H9 (cell line): ENCODE measurements at regions not wholly inside any gene's neighbourhood (a gene's known extent, or its start where the extent isn't known, plus 50 kb on each side); places are given as distances from the start of the nearest gene placed in this dataset.
A peak's percentile ranks its signal among the peaks of the same experiment; 100 is the strongest.

Experiments used
- DNase-seq: peaks from one replicate; pipeline ENCODE4 v3.0.0-alpha.2; 2017
- H2AFZ ChIP-seq: one replicate; pipeline ENCODE4 v1.6.1; 2013; ENCODE audit warnings: mild to moderate bottlenecking, low read length, control low read depth, moderate library complexity
- H2AK5ac ChIP-seq: 2 replicates; pipeline ENCODE4 v1.6.1; 2013; ENCODE audit warnings: low read length, control low read depth, mixed read lengths; ENCODE audit not compliant: insufficient read length
- H2BK120ac ChIP-seq: one replicate; pipeline ENCODE4 v1.6.1; 2013; ENCODE audit warnings: low read depth, mild to moderate bottlenecking, low read length, control low read depth, inconsistent platforms; ENCODE audit not compliant: poor library complexity, severe bottlenecking
- H2BK12ac ChIP-seq: 2 replicates; pipeline ENCODE4 v1.6.1; 2013; ENCODE audit warnings: low read length, control low read depth, mixed read lengths, low read depth; ENCODE audit not compliant: insufficient read length
- H2BK15ac ChIP-seq: 2 replicates; pipeline ENCODE4 v1.6.1; 2013; ENCODE audit warnings: low read depth, low read length, control low read depth
- H2BK20ac ChIP-seq: one replicate; pipeline ENCODE4 v1.6.1; 2013; ENCODE audit warnings: low read depth, mild to moderate bottlenecking, low read length, control low read depth, inconsistent platforms; ENCODE audit not compliant: poor library complexity, severe bottlenecking
- H2BK5ac ChIP-seq: 2 replicates; pipeline ENCODE4 v1.6.1; 2013; ENCODE audit warnings: low read length, control low read depth, mixed read lengths; ENCODE audit not compliant: insufficient read length
- H3K14ac ChIP-seq: 2 replicates; pipeline ENCODE4 v1.6.1; 2013; ENCODE audit warnings: low read length, control low read depth; ENCODE audit not compliant: insufficient read depth
- H3K18ac ChIP-seq: 2 replicates; pipeline ENCODE4 v1.6.1; 2013; ENCODE audit warnings: low read depth, mild to moderate bottlenecking, mixed read lengths, low read length, control low read depth; ENCODE audit not compliant: insufficient read length
- H3K23ac ChIP-seq: 2 replicates; pipeline ENCODE4 v1.6.1; 2013; ENCODE audit warnings: low read length, control low read depth, mixed read lengths, low read depth; ENCODE audit not compliant: insufficient read length
- H3K23me2 ChIP-seq: 2 replicates; pipeline ENCODE4 v1.6.1; 2013; ENCODE audit warnings: low read depth, mild to moderate bottlenecking, mixed read lengths, low read length, control low read depth; ENCODE audit not compliant: insufficient read length, poor library complexity, severe bottlenecking
- H3K27ac ChIP-seq: 2 replicates; pipeline ENCODE4 v1.5.1; 2013; ENCODE audit warnings: low read length, control low read depth, mixed read lengths, low read depth; ENCODE audit not compliant: insufficient read length
- H3K27me3 ChIP-seq: 2 replicates; pipeline ENCODE4 v1.6.1; 2013; ENCODE audit warnings: low read length, control low read depth, inconsistent platforms; ENCODE audit not compliant: insufficient read depth
- H3K4ac ChIP-seq: 2 replicates; pipeline ENCODE4 v1.6.1; 2013; ENCODE audit warnings: low read depth, mild to moderate bottlenecking, control low read depth, inconsistent platforms, low read length, moderate library complexity
- H3K4me1 ChIP-seq: 2 replicates; pipeline ENCODE4 v1.6.1; 2013; ENCODE audit warnings: low read length, control low read depth, inconsistent platforms; ENCODE audit not compliant: insufficient read depth
- H3K4me2 ChIP-seq: 2 replicates; pipeline ENCODE4 v1.6.1; 2013; ENCODE audit warnings: low read length, control low read depth, mixed read lengths; ENCODE audit not compliant: insufficient read length, insufficient read depth
- H3K56ac ChIP-seq: 2 replicates; pipeline ENCODE4 v1.6.1; 2013; ENCODE audit warnings: low read depth, mild to moderate bottlenecking, mixed read lengths, low read length, control low read depth; ENCODE audit not compliant: insufficient read length
- H3K79me1 ChIP-seq: 2 replicates; pipeline ENCODE4 v1.6.1; 2013; ENCODE audit warnings: low read depth, mild to moderate bottlenecking, moderate library complexity, low read length, control low read depth, inconsistent platforms; ENCODE audit not compliant: insufficient read depth, poor library complexity, severe bottlenecking
- H3K79me2 ChIP-seq: 2 replicates; pipeline ENCODE4 v1.6.1; 2013; ENCODE audit warnings: low read length, control low read depth, inconsistent platforms; ENCODE audit not compliant: insufficient read depth
- H3K9ac ChIP-seq: 2 replicates; pipeline ENCODE4 v1.6.1; 2013; ENCODE audit warnings: low read length, control low read depth, mixed read lengths; ENCODE audit not compliant: insufficient read length; ENCODE audit errors: extremely low read depth
- H3K9me3 ChIP-seq: one replicate; pipeline ENCODE4 v1.6.1; 2013; ENCODE audit warnings: low read depth, low read length, inconsistent platforms; ENCODE audit not compliant: control insufficient read depth
- H3T11ph ChIP-seq: one replicate; pipeline ENCODE4 v1.6.1; 2013; ENCODE audit warnings: mild to moderate bottlenecking, low read length, control low read depth, inconsistent platforms
- H4K20me1 ChIP-seq: one replicate; pipeline ENCODE4 v1.6.1; 2013; ENCODE audit not compliant: control insufficient read depth, insufficient read length, insufficient read depth
- H4K5ac ChIP-seq: 2 replicates; pipeline ENCODE4 v1.6.1; 2013; ENCODE audit warnings: low read depth, mild to moderate bottlenecking, mixed read lengths, low read length, control low read depth; ENCODE audit not compliant: insufficient read length
- H4K8ac ChIP-seq: replicated peaks from 2 replicates; pipeline ENCODE4 v1.6.1; 2013; ENCODE audit warnings: low read length, control low read depth, mixed read lengths, low read depth; ENCODE audit not compliant: insufficient read length
- H4K91ac ChIP-seq: 2 replicates; pipeline ENCODE4 v1.6.1; 2013; ENCODE audit warnings: low read depth, mild to moderate bottlenecking, moderate library complexity, mixed read lengths, low read length, control low read depth; ENCODE audit not compliant: insufficient read length
- H3K27ac Mint-ChIP-seq, 3 experiments: 2 replicates in 2 of 3; 3 replicates in 1 of 3; pipeline ENCODE4 v1.8.0; 2020 to 2021; ENCODE audit warnings: mixed read lengths in 3 of 3, mild to moderate bottlenecking in 1 of 3, moderate library complexity in 1 of 3
- H3K27me3 Mint-ChIP-seq: 2 replicates; pipeline ENCODE4 v1.8.0; 2021; ENCODE audit warnings: low read depth, mild to moderate bottlenecking, moderate library complexity, mixed read lengths
- H3K36me3 Mint-ChIP-seq, 3 experiments: 2 replicates in 2 of 3; 3 replicates in 1 of 3; pipeline ENCODE4 v1.8.0; 2020 to 2021; ENCODE audit warnings: low read depth in 3 of 3, mixed read lengths in 3 of 3; ENCODE audit not compliant: insufficient read depth in 1 of 3
- H3K4me1 Mint-ChIP-seq, 2 experiments: 2 replicates each; pipeline ENCODE4 v1.8.0; 2020; ENCODE audit warnings: mixed read lengths in 2 of 2
- H3K4me3 Mint-ChIP-seq, 2 experiments: 2 replicates in 1 of 2; 3 replicates in 1 of 2; pipeline ENCODE4 v1.8.0; 2020 to 2021; ENCODE audit warnings: mild to moderate bottlenecking in 2 of 2, mixed read lengths in 2 of 2, moderate library complexity in 1 of 2
- H3K9me3 Mint-ChIP-seq, 2 experiments: 2 replicates in 1 of 2; 3 replicates in 1 of 2; pipeline ENCODE4 v1.8.0; 2020; ENCODE audit warnings: mild to moderate bottlenecking in 2 of 2, mixed read lengths in 2 of 2, moderate library complexity in 1 of 2
- WGBS: extraction: QIAGEN DNeasy Blood & Tissue Kit; methylation state at CpG from one replicate; pipeline ENCODE4 v1.1.7; 2013; ENCODE audit warnings: missing lambda C conversion rate, low lambda C conversion rate, mixed read lengths; ENCODE audit not compliant: insufficient read length; ENCODE audit errors: extremely low coverage; 5-methylcytosine and 5-hydroxymethylcytosine counted together
- TF ChIP-seq, protein P1 (sequence below): fragments of 200-600 bp; sonication (generic); conservative IDR thresholded peaks from 3 replicates; pipeline ENCODE4 v1.8.0; 2021; ENCODE audit warnings: antibody characterized with exemption, mild to moderate bottlenecking

DNA sequence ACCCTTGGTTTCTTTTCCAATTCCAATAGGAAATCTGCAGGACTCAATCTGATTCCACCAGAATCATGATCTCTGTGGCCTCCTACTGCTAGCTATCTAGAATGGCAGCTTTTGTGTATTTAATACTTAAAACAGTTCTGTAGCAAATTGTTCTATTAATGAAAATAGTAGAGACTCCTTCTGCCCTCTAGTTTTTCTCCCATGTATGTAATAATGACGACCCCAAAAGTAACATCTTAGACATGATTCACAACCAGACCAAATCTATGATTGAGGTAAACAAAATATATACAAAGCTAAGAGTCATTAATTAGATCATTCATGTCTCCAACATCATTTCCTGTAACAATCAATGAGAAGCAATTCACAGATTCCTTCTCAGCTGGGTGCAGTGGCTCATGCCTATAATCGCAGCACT is 259.1 kb upstream of the MKLN1 start:
- H3T11ph ChIP-seq, result no peak overlapping the region
- H3K4ac ChIP-seq, result no peak overlapping the region
- H4K5ac ChIP-seq, result no peak overlapping the region
- no peak overlapping the region for H2AK5ac ChIP-seq
- H2BK15ac ChIP-seq, result no peak overlapping the region
- H3K9ac ChIP-seq, result no peak overlapping the region
- no peak overlapping the region for H4K91ac ChIP-seq
- H2BK5ac ChIP-seq, result no peak overlapping the region
- Mint-ChIP-seq H3K27ac (no peak overlapping the region), H3K4me1 (peaks cover 16 to 26% of the 10 kb centered on the region in 2 experiments), H3K4me3 (no peak overlapping the region), H3K36me3 (peaks cover 0 to 4% (median 0%) of the 10 kb centered on the region in 3 experiments; a peak in 4 of 7 replicates), H3K9me3 (no peaks in the 10 kb centered on the region; a peak in 1 of 5 replicates), H3K27me3 (no peaks in the 10 kb centered on the region)
- no peaks in the 10 kb centered on the region for H3K23me2 ChIP-seq
- no peak for DNase-seq
- H3K4me1 ChIP-seq, result peaks cover 2% of the 10 kb centered on the region; the same call in 1 of the 2 replicates
- no peak overlapping the region for H2BK20ac ChIP-seq
- H3K27ac ChIP-seq, result no peak overlapping the region
- no peak overlapping the region for H2AFZ ChIP-seq
- H3K18ac ChIP-seq, result no peak overlapping the region
- no peaks in the 10 kb centered on the region for H3K9me3 ChIP-seq
- WGBS, result no CpG with 5 or more reads among the region's 2 CpGs
- no peak overlapping the region for H3K23ac ChIP-seq
- no peak overlapping the region for H3K4me2 ChIP-seq
- no peaks in the 10 kb centered on the region for H3K79me2 ChIP-seq
- H4K8ac ChIP-seq, result no peak overlapping the region
- no peak overlapping the region for H2BK12ac ChIP-seq
- TF ChIP-seq, protein P1, sequence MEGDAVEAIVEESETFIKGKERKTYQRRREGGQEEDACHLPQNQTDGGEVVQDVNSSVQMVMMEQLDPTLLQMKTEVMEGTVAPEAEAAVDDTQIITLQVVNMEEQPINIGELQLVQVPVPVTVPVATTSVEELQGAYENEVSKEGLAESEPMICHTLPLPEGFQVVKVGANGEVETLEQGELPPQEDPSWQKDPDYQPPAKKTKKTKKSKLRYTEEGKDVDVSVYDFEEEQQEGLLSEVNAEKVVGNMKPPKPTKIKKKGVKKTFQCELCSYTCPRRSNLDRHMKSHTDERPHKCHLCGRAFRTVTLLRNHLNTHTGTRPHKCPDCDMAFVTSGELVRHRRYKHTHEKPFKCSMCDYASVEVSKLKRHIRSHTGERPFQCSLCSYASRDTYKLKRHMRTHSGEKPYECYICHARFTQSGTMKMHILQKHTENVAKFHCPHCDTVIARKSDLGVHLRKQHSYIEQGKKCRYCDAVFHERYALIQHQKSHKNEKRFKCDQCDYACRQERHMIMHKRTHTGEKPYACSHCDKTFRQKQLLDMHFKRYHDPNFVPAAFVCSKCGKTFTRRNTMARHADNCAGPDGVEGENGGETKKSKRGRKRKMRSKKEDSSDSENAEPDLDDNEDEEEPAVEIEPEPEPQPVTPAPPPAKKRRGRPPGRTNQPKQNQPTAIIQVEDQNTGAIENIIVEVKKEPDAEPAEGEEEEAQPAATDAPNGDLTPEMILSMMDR, result peak; percentile 15; the same call in 1 of the 3 replicates
- no peak overlapping the region for H3K14ac ChIP-seq
- no peaks in the 10 kb centered on the region for H3K27me3 ChIP-seq
- H3K79me1 ChIP-seq, result peaks cover 2% of the 10 kb centered on the region
- H2BK120ac ChIP-seq, result no peak overlapping the region
- no peak overlapping the region for H3K56ac ChIP-seq
- H4K20me1 ChIP-seq, result no peaks in the 10 kb centered on the region
